H1 (cell line): ENCODE measurements at regions not wholly inside any gene's neighbourhood (a gene's known extent, or its start where the extent isn't known, plus 50 kb on each side); places are given as distances from the start of the nearest gene placed in this dataset.

ENCODE experiments used
- EP300 ChIP-seq, 2 experiments: IDR thresholded peaks; 1 replicate in 1 of 2; 2 replicates in 1 of 2; pipeline ENCODE4 v1.6.1; 2011 to 2012; ENCODE audit warnings: low read depth in 2 of 2, low read length in 2 of 2, mild to moderate bottlenecking in 2 of 2, borderline replicate concordance in 1 of 2, inconsistent platforms in 1 of 2, moderate library complexity in 1 of 2
- FOSL1 ChIP-seq: IDR thresholded peaks from 2 replicates; pipeline ENCODE4 v1.6.1; 2011; ENCODE audit warnings: mild to moderate bottlenecking, low read depth, low read length, moderate library complexity; ENCODE audit not compliant: insufficient read depth
- NRF1 ChIP-seq: IDR thresholded peaks from 2 replicates; pipeline ENCODE4 v1.6.1; 2011; ENCODE audit warnings: mild to moderate bottlenecking, low read depth, low read length, improper control_type of control experiment
- POLR2A ChIP-seq, 2 experiments: IDR thresholded peaks; 1 replicate in 1 of 2; 2 replicates in 1 of 2; pipeline ENCODE4 v1.6.1; 2011; ENCODE audit warnings: low read depth in 2 of 2, low read length in 2 of 2, mild to moderate bottlenecking in 2 of 2; ENCODE audit errors: control extremely low read depth in 1 of 2
- POLR2AphosphoS5 ChIP-seq: IDR thresholded peaks from 2 replicates; pipeline ENCODE4 v1.6.1; 2011; ENCODE audit warnings: low read depth, low read length
- SIRT6 ChIP-seq: IDR thresholded peaks from one replicate; pipeline ENCODE4 v1.7.1; 2012; ENCODE audit warnings: low read length, inconsistent platforms
- TAF1 ChIP-seq: IDR thresholded peaks from 2 replicates; pipeline ENCODE4 v1.6.1; 2011; ENCODE audit warnings: mild to moderate bottlenecking, low read depth, low read length
- TF ChIP-seq, protein P1 (sequence below), 3 experiments: IDR thresholded peaks; 1 replicate in 2 of 3; 2 replicates in 1 of 3; pipeline versions ENCODE4 v1.5.1 to v1.6.1; 2011; ENCODE audit warnings: low read length in 3 of 3, mild to moderate bottlenecking in 3 of 3, inconsistent platforms in 2 of 3, low read depth in 1 of 3, moderate library complexity in 1 of 3; ENCODE audit not compliant: insufficient read depth in 1 of 3; ENCODE audit errors: control extremely low read depth in 1 of 3

DNA sequence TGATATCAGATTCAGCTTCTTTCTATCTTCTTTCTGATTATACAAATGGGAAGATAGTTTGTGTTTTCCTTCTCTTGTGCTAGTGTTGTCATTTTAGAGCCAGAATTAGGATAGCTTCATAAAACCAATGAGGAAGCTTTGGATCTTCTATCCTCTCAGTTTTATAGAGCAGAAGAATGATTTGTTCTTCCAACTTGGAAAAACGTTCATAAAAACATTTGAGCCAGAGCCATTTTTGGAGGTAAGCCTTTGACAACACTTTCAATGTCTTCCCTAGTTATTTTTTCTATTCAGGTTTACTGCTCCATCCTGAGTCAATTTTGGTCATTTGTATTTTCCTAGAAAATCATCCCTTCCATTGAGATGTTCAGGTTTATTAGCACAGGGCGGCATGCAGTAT is 91.2 kb upstream of the MYOCD start:
- TF ChIP-seq FOSL1 (no peak), POLR2A (IDR thresholded peaks at IDR 0.05; ENCODE audit: control extremely low read depth in 1 of 2, low read depth in 2 of 2, low read length in 2 of 2) (no peak), SIRT6 (no peak), POLR2AphosphoS5 (no peak), EP300 (IDR thresholded peaks at IDR 0.05; ENCODE audit: borderline replicate concordance in 1 of 2, low read depth in 2 of 2, low read length in 2 of 2) (no peak), NRF1 (no peak), TAF1 (no peak)
- TF ChIP-seq, protein P1, sequence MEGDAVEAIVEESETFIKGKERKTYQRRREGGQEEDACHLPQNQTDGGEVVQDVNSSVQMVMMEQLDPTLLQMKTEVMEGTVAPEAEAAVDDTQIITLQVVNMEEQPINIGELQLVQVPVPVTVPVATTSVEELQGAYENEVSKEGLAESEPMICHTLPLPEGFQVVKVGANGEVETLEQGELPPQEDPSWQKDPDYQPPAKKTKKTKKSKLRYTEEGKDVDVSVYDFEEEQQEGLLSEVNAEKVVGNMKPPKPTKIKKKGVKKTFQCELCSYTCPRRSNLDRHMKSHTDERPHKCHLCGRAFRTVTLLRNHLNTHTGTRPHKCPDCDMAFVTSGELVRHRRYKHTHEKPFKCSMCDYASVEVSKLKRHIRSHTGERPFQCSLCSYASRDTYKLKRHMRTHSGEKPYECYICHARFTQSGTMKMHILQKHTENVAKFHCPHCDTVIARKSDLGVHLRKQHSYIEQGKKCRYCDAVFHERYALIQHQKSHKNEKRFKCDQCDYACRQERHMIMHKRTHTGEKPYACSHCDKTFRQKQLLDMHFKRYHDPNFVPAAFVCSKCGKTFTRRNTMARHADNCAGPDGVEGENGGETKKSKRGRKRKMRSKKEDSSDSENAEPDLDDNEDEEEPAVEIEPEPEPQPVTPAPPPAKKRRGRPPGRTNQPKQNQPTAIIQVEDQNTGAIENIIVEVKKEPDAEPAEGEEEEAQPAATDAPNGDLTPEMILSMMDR (IDR thresholded peaks at IDR 0.05; ENCODE audit: control extremely low read depth in 1 of 3, insufficient read depth in 1 of 3, low read depth in 1 of 3, low read length in 3 of 3) = no peak
